ENCODE measurements at regions not wholly inside any gene's neighbourhood (a gene's known extent, or its start where the extent isn't known, plus 50 kb on each side); places are given as distances from the start of the nearest gene placed in this dataset.
A peak's percentile ranks its signal among the peaks of the same experiment; 100 is the strongest.

- Histone ChIP-seq H3K27me3 (ENCODE audit: control insufficient read depth in 2 of 2, insufficient read depth in 2 of 2, low read length in 2 of 2) (no peaks in the 10 kb centered on the region), H3K27ac (ENCODE audit: low read depth in 1 of 2, low read length in 2 of 2) (no peak overlapping the region), H2AFZ (ENCODE audit: insufficient read depth, low read depth, low read length, poor library complexity, severe bottlenecking) (no peak overlapping the region), H3K36me3 (replicated peaks in 1 of 2; ENCODE audit: control insufficient read depth in 1 of 2, insufficient read depth in 2 of 2, low read length in 2 of 2) (no peaks in the 10 kb centered on the region), H4K20me1 (ENCODE audit: insufficient read depth, low read length) (no peaks in the 10 kb centered on the region), H3K9ac (ENCODE audit: insufficient read depth, low read length, poor library complexity, severe bottlenecking) (no peak overlapping the region), H3K4me1 (ENCODE audit: control insufficient read depth in 1 of 2, insufficient read depth in 2 of 2, low read length in 2 of 2) (no peaks in the 10 kb centered on the region), H3K4me3 (replicated peaks in 1 of 3; ENCODE audit: low read depth in 2 of 3, low read length in 3 of 3) (no peak overlapping the region), H3K4me2 (replicated peaks; ENCODE audit: extremely low read depth, low read length, poor library complexity, severe bottlenecking) (no peak overlapping the region), H3K9me3 (replicated peaks in 1 of 2; ENCODE audit: control insufficient read depth in 1 of 2, insufficient read depth in 1 of 2, low read length in 2 of 2) (no peaks in the 10 kb centered on the region), H3K79me2 (ENCODE audit: insufficient read depth, low read length) (no peaks in the 10 kb centered on the region)
- 90% methylated on average over 5 of the region's 12 CpGs for WGBS (ENCODE audit: insufficient coverage)
- Mint-ChIP-seq H3K4me3 (no peak overlapping the region), H3K27me3 (ENCODE audit: low read depth in 3 of 3) (peaks cover 1 to 6% (median 3%) of the 10 kb centered on the region in 3 donors), H3K36me3 (no peaks in the 10 kb centered on the region), H3K4me1 (no peaks in the 10 kb centered on the region), H3K27ac (no peak overlapping the region), H3K9me3 (no peaks in the 10 kb centered on the region)
- intact Hi-C loops (cut with micrococcal nuclease): no loop called here
- TF ChIP-seq, protein P1, sequence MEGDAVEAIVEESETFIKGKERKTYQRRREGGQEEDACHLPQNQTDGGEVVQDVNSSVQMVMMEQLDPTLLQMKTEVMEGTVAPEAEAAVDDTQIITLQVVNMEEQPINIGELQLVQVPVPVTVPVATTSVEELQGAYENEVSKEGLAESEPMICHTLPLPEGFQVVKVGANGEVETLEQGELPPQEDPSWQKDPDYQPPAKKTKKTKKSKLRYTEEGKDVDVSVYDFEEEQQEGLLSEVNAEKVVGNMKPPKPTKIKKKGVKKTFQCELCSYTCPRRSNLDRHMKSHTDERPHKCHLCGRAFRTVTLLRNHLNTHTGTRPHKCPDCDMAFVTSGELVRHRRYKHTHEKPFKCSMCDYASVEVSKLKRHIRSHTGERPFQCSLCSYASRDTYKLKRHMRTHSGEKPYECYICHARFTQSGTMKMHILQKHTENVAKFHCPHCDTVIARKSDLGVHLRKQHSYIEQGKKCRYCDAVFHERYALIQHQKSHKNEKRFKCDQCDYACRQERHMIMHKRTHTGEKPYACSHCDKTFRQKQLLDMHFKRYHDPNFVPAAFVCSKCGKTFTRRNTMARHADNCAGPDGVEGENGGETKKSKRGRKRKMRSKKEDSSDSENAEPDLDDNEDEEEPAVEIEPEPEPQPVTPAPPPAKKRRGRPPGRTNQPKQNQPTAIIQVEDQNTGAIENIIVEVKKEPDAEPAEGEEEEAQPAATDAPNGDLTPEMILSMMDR (IDR thresholded peaks at IDR 0.05): no peak
- no peak for DNase-seq
Measured at GRCh38 chr10:6313111-6313895, 110.6 kb downstream of the PFKFB3 start.

DNA sequence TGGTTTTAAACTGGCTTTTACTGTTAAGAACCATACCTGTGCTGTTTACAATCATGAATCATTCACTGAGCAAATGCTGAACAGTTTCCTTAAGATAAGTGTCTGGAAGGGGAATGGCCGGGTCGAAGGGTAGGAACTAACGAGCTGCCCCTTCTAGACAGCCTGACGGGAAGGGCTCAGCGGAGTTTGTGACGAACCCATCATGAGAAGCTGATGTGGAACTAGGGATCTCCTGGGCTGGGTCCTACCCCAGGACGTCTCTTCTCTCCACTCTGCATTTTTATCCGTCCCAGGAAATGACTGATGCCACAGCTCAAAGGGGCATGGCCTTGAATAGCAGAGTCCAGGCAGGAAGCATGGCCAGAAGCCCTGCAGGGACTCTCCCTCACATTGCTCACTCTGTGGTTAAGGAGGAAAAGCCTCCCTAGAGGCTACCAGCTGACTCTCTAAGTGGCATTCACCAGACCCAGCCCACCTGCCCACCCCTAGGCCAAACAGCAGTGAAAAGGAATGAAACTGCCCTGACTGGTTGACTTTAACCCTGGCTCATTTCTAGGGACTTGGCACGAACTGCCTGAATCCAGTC is 112.0 kb downstream of the PFKFB3 start:
- DNase-seq: no peak
- intact Hi-C loops (cut with micrococcal nuclease): no loop called here
- H3K4me3 ChIP-seq (replicated peaks in 1 of 3; ENCODE audit: low read depth in 2 of 3, low read length in 3 of 3): no peak overlapping the region
- H3K4me2 ChIP-seq (replicated peaks; ENCODE audit: extremely low read depth, low read length, poor library complexity, severe bottlenecking): no peak overlapping the region
- Mint-ChIP-seq H3K4me3 (no peak overlapping the region), H3K9me3 (no peaks in the 10 kb centered on the region), H3K4me1 (no peaks in the 10 kb centered on the region), H3K27ac (peak overlapping the region in 1 of 7 donors; percentile 27), H3K36me3 (no peaks in the 10 kb centered on the region), H3K27me3 (ENCODE audit: low read depth in 3 of 3) (peaks cover 1 to 6% (median 4%) of the 10 kb centered on the region in 3 donors)
- no peaks in the 10 kb centered on the region for H4K20me1 ChIP-seq (ENCODE audit: insufficient read depth, low read length)
- H3K79me2 ChIP-seq (ENCODE audit: insufficient read depth, low read length): no peaks in the 10 kb centered on the region
- H2AFZ ChIP-seq (ENCODE audit: insufficient read depth, low read depth, low read length, poor library complexity, severe bottlenecking): no peak overlapping the region
- no peaks in the 10 kb centered on the region for H3K9me3 ChIP-seq (replicated peaks in 1 of 2; ENCODE audit: control insufficient read depth in 1 of 2, insufficient read depth in 1 of 2, low read length in 2 of 2)
- no peaks in the 10 kb centered on the region for H3K27me3 ChIP-seq (ENCODE audit: control insufficient read depth in 2 of 2, insufficient read depth in 2 of 2, low read length in 2 of 2)
- WGBS (ENCODE audit: insufficient coverage): 97% methylated on average over 9 of the region's 9 CpGs
- TF ChIP-seq, protein P1 (IDR thresholded peaks at IDR 0.05): no peak
- H3K4me1 ChIP-seq (ENCODE audit: control insufficient read depth in 1 of 2, insufficient read depth in 2 of 2, low read length in 2 of 2): no peaks in the 10 kb centered on the region
- no peaks in the 10 kb centered on the region for H3K36me3 ChIP-seq (replicated peaks in 1 of 2; ENCODE audit: control insufficient read depth in 1 of 2, insufficient read depth in 2 of 2, low read length in 2 of 2)
- H3K9ac ChIP-seq (ENCODE audit: insufficient read depth, low read length, poor library complexity, severe bottlenecking): no peak overlapping the region
- no peak overlapping the region for H3K27ac ChIP-seq (ENCODE audit: low read depth in 1 of 2, low read length in 2 of 2)
